ENCODE measurements at regions not wholly inside any gene's neighbourhood (a gene's known extent, or its start where the extent isn't known, plus 50 kb on each side); places are given as distances from the start of the nearest gene placed in this dataset.

- Histone ChIP-seq H2AFZ (ENCODE audit: low read depth, low read length) (no peak overlapping the region), H3K4me3 (ENCODE audit: low read depth in 1 of 2, low read length in 2 of 2) (no peak overlapping the region), H3K27ac (ENCODE audit: low read length) (no peak overlapping the region), H3K9me3 (ENCODE audit: insufficient read depth, low read length, severe bottlenecking) (peaks cover 2% of the 10 kb centered on the region), H3K36me3 (ENCODE audit: insufficient read depth, low read length) (no peaks in the 10 kb centered on the region), H3K9ac (ENCODE audit: low read depth, low read length) (no peak overlapping the region), H3K4me2 (ENCODE audit: insufficient read depth, low read length) (no peak overlapping the region), H3K27me3 (ENCODE audit: insufficient read depth, low read length, poor library complexity) (no peaks in the 10 kb centered on the region), H3K79me2 (ENCODE audit: insufficient read depth, low read length) (no peaks in the 10 kb centered on the region), H4K20me1 (ENCODE audit: insufficient read depth, low read length) (no peaks in the 10 kb centered on the region), H3K4me1 (ENCODE audit: insufficient read depth, low read length) (no peaks in the 10 kb centered on the region)
- ATAC-seq (ENCODE audit: insufficient read depth, low read depth): no peak
- no peak for TF ChIP-seq CTCF (IDR thresholded peaks at IDR 0.05; ENCODE audit: borderline replicate concordance, extremely low read depth, low read length, poor library complexity, severe bottlenecking)
- no peak for TF ChIP-seq EZH2 (IDR thresholded peaks at IDR 0.05; ENCODE audit: borderline replicate concordance, low read depth, low read length, severe bottlenecking)
- DNase-seq: no peak
Measured at GRCh38 chr4:55242506-55242905, 103.5 kb upstream of the SRD5A3 start.

GRCh38 chr4:55247521-55247920 lies 98.5 kb upstream of the SRD5A3 start:
- H3K4me1 ChIP-seq (ENCODE audit: insufficient read depth, low read length): no peaks in the 10 kb centered on the region
- TF ChIP-seq EZH2 (IDR thresholded peaks at IDR 0.05; ENCODE audit: borderline replicate concordance, low read depth, low read length, severe bottlenecking) (no peak), CTCF (IDR thresholded peaks at IDR 0.05; ENCODE audit: borderline replicate concordance, extremely low read depth, low read length, poor library complexity, severe bottlenecking) (no peak)
- H4K20me1 ChIP-seq (ENCODE audit: insufficient read depth, low read length): no peaks in the 10 kb centered on the region
- no peak overlapping the region for H3K4me2 ChIP-seq (ENCODE audit: insufficient read depth, low read length)
- no peak overlapping the region for H3K9ac ChIP-seq (ENCODE audit: low read depth, low read length)
- no peak overlapping the region for H3K4me3 ChIP-seq (ENCODE audit: low read depth in 1 of 2, low read length in 2 of 2)
- H3K27ac ChIP-seq (ENCODE audit: low read length): no peak overlapping the region
- H3K9me3 ChIP-seq (ENCODE audit: insufficient read depth, low read length, severe bottlenecking): no peaks in the 10 kb centered on the region
- H3K79me2 ChIP-seq (ENCODE audit: insufficient read depth, low read length): no peaks in the 10 kb centered on the region
- H3K27me3 ChIP-seq (ENCODE audit: insufficient read depth, low read length, poor library complexity): no peaks in the 10 kb centered on the region
- no peak for ATAC-seq (ENCODE audit: insufficient read depth, low read depth)
- no peak overlapping the region for H2AFZ ChIP-seq (ENCODE audit: low read depth, low read length)
- no peak for DNase-seq
- H3K36me3 ChIP-seq (ENCODE audit: insufficient read depth, low read length): no peaks in the 10 kb centered on the region

- Histone ChIP-seq H3K79me2 (ENCODE audit: insufficient read depth, low read length) (no peaks in the 10 kb centered on the region), H3K4me2 (ENCODE audit: insufficient read depth, low read length) (no peak overlapping the region), H3K9ac (ENCODE audit: low read depth, low read length) (no peak overlapping the region), H3K27me3 (ENCODE audit: insufficient read depth, low read length, poor library complexity) (no peaks in the 10 kb centered on the region), H3K36me3 (ENCODE audit: insufficient read depth, low read length) (no peaks in the 10 kb centered on the region), H3K4me3 (ENCODE audit: low read depth in 1 of 2, low read length in 2 of 2) (no peak overlapping the region), H2AFZ (ENCODE audit: low read depth, low read length) (no peak overlapping the region), H4K20me1 (ENCODE audit: insufficient read depth, low read length) (no peaks in the 10 kb centered on the region), H3K9me3 (ENCODE audit: insufficient read depth, low read length, severe bottlenecking) (no peaks in the 10 kb centered on the region), H3K4me1 (ENCODE audit: insufficient read depth, low read length) (no peaks in the 10 kb centered on the region), H3K27ac (ENCODE audit: low read length) (no peak overlapping the region)
- ATAC-seq (ENCODE audit: insufficient read depth, low read depth) (no peak), DNase-seq (no peak)
- TF ChIP-seq CTCF (IDR thresholded peaks at IDR 0.05; ENCODE audit: borderline replicate concordance, extremely low read depth, low read length, poor library complexity, severe bottlenecking) (no peak), EZH2 (IDR thresholded peaks at IDR 0.05; ENCODE audit: borderline replicate concordance, low read depth, low read length, severe bottlenecking) (no peak)
Measured at GRCh38 chr4:55248756-55249155, 97.3 kb upstream of the SRD5A3 start.

GRCh38 chr4:55249476-55249875 lies 96.6 kb upstream of the SRD5A3 start:
- Histone ChIP-seq H3K79me2 (ENCODE audit: insufficient read depth, low read length) (no peaks in the 10 kb centered on the region), H3K4me1 (ENCODE audit: insufficient read depth, low read length) (no peaks in the 10 kb centered on the region), H3K27ac (ENCODE audit: low read length) (no peak overlapping the region), H3K36me3 (ENCODE audit: insufficient read depth, low read length) (no peaks in the 10 kb centered on the region), H3K27me3 (ENCODE audit: insufficient read depth, low read length, poor library complexity) (no peaks in the 10 kb centered on the region), H3K9ac (ENCODE audit: low read depth, low read length) (no peak overlapping the region), H3K4me3 (ENCODE audit: low read depth in 1 of 2, low read length in 2 of 2) (no peak overlapping the region), H2AFZ (ENCODE audit: low read depth, low read length) (no peak overlapping the region), H3K9me3 (ENCODE audit: insufficient read depth, low read length, severe bottlenecking) (no peaks in the 10 kb centered on the region), H3K4me2 (ENCODE audit: insufficient read depth, low read length) (no peak overlapping the region), H4K20me1 (ENCODE audit: insufficient read depth, low read length) (no peaks in the 10 kb centered on the region)
- TF ChIP-seq EZH2 (IDR thresholded peaks at IDR 0.05; ENCODE audit: borderline replicate concordance, low read depth, low read length, severe bottlenecking) (no peak), CTCF (IDR thresholded peaks at IDR 0.05; ENCODE audit: borderline replicate concordance, extremely low read depth, low read length, poor library complexity, severe bottlenecking) (no peak)
- ATAC-seq (ENCODE audit: insufficient read depth, low read depth) (no peak), DNase-seq (no peak)
